H1 (cell line): ENCODE measurements at regions not wholly inside any gene's neighbourhood (a gene's known extent, or its start where the extent isn't known, plus 50 kb on each side); places are given as distances from the start of the nearest gene placed in this dataset.

Experiments
- CTCF ChIA-PET: fragments of 300-600 bp; sonication (Branson Sonifier 250); formaldehyde crosslinking; loops from one replicate; lab custom pipeline; 2021; ENCODE audit not compliant: partially characterized antibody; lab: Charles Lee
- POLR2A ChIA-PET: fragments of 300-600 bp; sonication (Branson Sonifier 250); formaldehyde crosslinking; loops from one replicate; lab custom pipeline; 2021; ENCODE audit warnings: inconsistent platforms; ENCODE audit not compliant: partially characterized antibody; lab: Charles Lee
- DNase-seq, 2 experiments: peaks; one replicate each; pipeline versions ENCODE4 v3.0.0 to v3.0.0-alpha.2; 2010 to 2022; ENCODE audit warnings: low spot score in 2 of 2, low read depth in 1 of 2, mixed read lengths in 1 of 2
- FAIRE-seq: peaks from 2 replicates; lab custom pipeline; 2011; peaks lifted over from hg19 to GRCh38; lab: Jason Lieb, UNC
- H2AFZ ChIP-seq: 2 replicates; pipeline ENCODE4 v1.8.1; 2012; ENCODE audit warnings: low read length, inconsistent platforms
- H2AK5ac ChIP-seq: 2 replicates; pipeline ENCODE4 v1.6.1; 2013; ENCODE audit warnings: low read depth, low read length
- H2BK120ac ChIP-seq: replicated peaks from 2 replicates; pipeline ENCODE3; 2013; ENCODE audit warnings: low read depth, low read length, inconsistent platforms
- H2BK12ac ChIP-seq: 2 replicates; pipeline ENCODE4 v1.6.1; 2013; ENCODE audit warnings: low read depth, low read length
- H2BK15ac ChIP-seq: 2 replicates; pipeline ENCODE4 v1.6.1; 2013; ENCODE audit warnings: low read length
- H2BK20ac ChIP-seq: 2 replicates; pipeline ENCODE4 v1.6.1; 2013; ENCODE audit warnings: low read length
- H2BK5ac ChIP-seq: 2 replicates; pipeline ENCODE4 v1.6.1; 2013; ENCODE audit warnings: low read depth, low read length
- H3K14ac ChIP-seq: 2 replicates; pipeline ENCODE4 v1.6.1; 2013; ENCODE audit warnings: inconsistent platforms; ENCODE audit not compliant: insufficient read length
- H3K18ac ChIP-seq: 2 replicates; pipeline ENCODE4 v1.6.1; 2013; ENCODE audit warnings: low read length; ENCODE audit errors: extremely low read depth
- H3K23ac ChIP-seq: 2 replicates; pipeline ENCODE4 v1.6.1; 2013; ENCODE audit warnings: inconsistent platforms; ENCODE audit not compliant: insufficient read length
- H3K23me2 ChIP-seq: 2 replicates; pipeline ENCODE4 v1.6.1; 2013; ENCODE audit warnings: low read depth, low read length
- H3K27ac ChIP-seq: 2 replicates; pipeline ENCODE4 v1.6.1; 2011; ENCODE audit warnings: low read depth, low read length, inconsistent platforms
- H3K27me3 ChIP-seq, 4 experiments: replicated peaks in 1 of 4; 1 replicate in 1 of 4; 2 replicates in 3 of 4; pipeline versions ENCODE4 v1.6.1 to v1.8.1; 2011 to 2013; ENCODE audit warnings: low read length in 3 of 4, mild to moderate bottlenecking in 3 of 4, inconsistent platforms in 2 of 4, mixed read lengths in 2 of 4, moderate library complexity in 1 of 4; ENCODE audit not compliant: control insufficient read depth in 3 of 4, insufficient read depth in 3 of 4; ENCODE audit errors: extremely low read depth in 1 of 4
- H3K36me3 ChIP-seq, 4 experiments: 2 replicates each; pipeline versions ENCODE4 v1.6.1 to v1.8.1; 2011 to 2013; ENCODE audit warnings: mild to moderate bottlenecking in 4 of 4, low read length in 3 of 4, moderate library complexity in 2 of 4, control low read depth in 1 of 4, inconsistent platforms in 1 of 4; ENCODE audit not compliant: insufficient read depth in 4 of 4, control insufficient read depth in 2 of 4
- H3K4ac ChIP-seq: replicated peaks from 2 replicates; pipeline ENCODE3; 2013; ENCODE audit warnings: low read length, low read depth, mixed read lengths, inconsistent platforms; ENCODE audit not compliant: insufficient read length
- H3K4me1 ChIP-seq, 4 experiments: replicated peaks in 1 of 4; 1 replicate in 1 of 4; 2 replicates in 3 of 4; pipeline versions ENCODE4 v1.6.1 to v1.8.1; 2011 to 2013; ENCODE audit warnings: low read length in 3 of 4, inconsistent platforms in 2 of 4, mixed read lengths in 1 of 4; ENCODE audit not compliant: insufficient read depth in 4 of 4, control insufficient read depth in 3 of 4
- H3K4me2 ChIP-seq, 2 experiments: 2 replicates each; pipeline versions ENCODE4 v1.6.1 to v1.8.1; 2011 to 2013; ENCODE audit warnings: low read depth in 2 of 2, low read length in 2 of 2, control low read depth in 1 of 2, inconsistent platforms in 1 of 2, mild to moderate bottlenecking in 1 of 2; ENCODE audit not compliant: insufficient read depth in 1 of 2
- H3K4me3 ChIP-seq, 4 experiments: fragments of 200-600, 300-600 bp in 1 of 4; sonication (generic), shearing (Covaris generic), sonication (Bioruptor Twin) in 1 of 4; 2 replicates each; pipeline versions ENCODE4 v1.5.1 to v1.8.1; 2011 to 2016; ENCODE audit warnings: low read length in 4 of 4, low read depth in 3 of 4, control low read depth in 2 of 4, inconsistent platforms in 2 of 4, mild to moderate bottlenecking in 2 of 4, mixed read lengths in 1 of 4, moderate library complexity in 1 of 4; ENCODE audit not compliant: insufficient read depth in 2 of 4; ENCODE audit errors: extremely low read depth in 1 of 4
- H3K56ac ChIP-seq: replicated peaks from 2 replicates; pipeline ENCODE3; 2013; ENCODE audit warnings: low read depth, mild to moderate bottlenecking, mixed read lengths, low read length, inconsistent platforms; ENCODE audit not compliant: insufficient read length
- H3K79me1 ChIP-seq: 2 replicates; pipeline ENCODE4 v1.6.1; 2013; ENCODE audit warnings: low read depth, low read length, control low read depth
- H3K79me2 ChIP-seq, 2 experiments: 2 replicates each; pipeline versions ENCODE4 v1.6.1 to v1.8.1; 2012 to 2013; ENCODE audit warnings: low read length in 2 of 2, mild to moderate bottlenecking in 2 of 2, inconsistent platforms in 1 of 2; ENCODE audit not compliant: insufficient read depth in 2 of 2, control insufficient read depth in 1 of 2
- H3K9ac ChIP-seq, 4 experiments: replicated peaks in 1 of 4; 1 replicate in 1 of 4; 2 replicates in 3 of 4; pipeline versions ENCODE4 v1.6.1 to v1.8.1; 2011 to 2013; ENCODE audit warnings: low read depth in 3 of 4, low read length in 3 of 4, control low read depth in 2 of 4, mild to moderate bottlenecking in 2 of 4, moderate library complexity in 2 of 4, inconsistent platforms in 1 of 4; ENCODE audit errors: extremely low read depth in 1 of 4
- H3K9me3 ChIP-seq, 2 experiments: 2 replicates each; pipeline versions ENCODE4 v1.6.1 to v1.8.1; 2012 to 2013; ENCODE audit warnings: mild to moderate bottlenecking in 2 of 2, moderate library complexity in 2 of 2, control low read depth in 1 of 2, inconsistent platforms in 1 of 2, low read depth in 1 of 2, low read length in 1 of 2, mixed read lengths in 1 of 2; ENCODE audit not compliant: insufficient read depth in 2 of 2
- H4K20me1 ChIP-seq, 2 experiments: replicated peaks in 1 of 2; 2 replicates each; pipeline versions ENCODE3 to v1.8.1; 2011 to 2013; ENCODE audit warnings: inconsistent platforms in 2 of 2, low read length in 2 of 2, mild to moderate bottlenecking in 1 of 2; ENCODE audit not compliant: insufficient read depth in 2 of 2, control insufficient read depth in 1 of 2
- H4K5ac ChIP-seq: 2 replicates; pipeline ENCODE4 v1.6.1; 2013; ENCODE audit warnings: low read length, low read depth, mixed read lengths, inconsistent platforms; ENCODE audit not compliant: insufficient read length
- H4K8ac ChIP-seq: 2 replicates; pipeline ENCODE4 v1.8.0; 2013; ENCODE audit warnings: mild to moderate bottlenecking, moderate library complexity, low read length, inconsistent platforms; ENCODE audit not compliant: insufficient read depth; ENCODE audit errors: extremely low read depth
- H4K91ac ChIP-seq: replicated peaks from 2 replicates; pipeline ENCODE3; 2013; ENCODE audit warnings: low read length, mixed read lengths, inconsistent platforms; ENCODE audit not compliant: insufficient read length
- ASH2L ChIP-seq: fragments of 200-600, 300-600 bp; sonication (generic); IDR thresholded peaks from one replicate; pipeline ENCODE4 v1.7.1; 2017; ENCODE audit warnings: low read length
- BCL11A ChIP-seq, 2 experiments: IDR thresholded peaks; one replicate each; pipeline ENCODE4 v1.6.1; 2011; ENCODE audit warnings: low read depth in 2 of 2, low read length in 2 of 2, mild to moderate bottlenecking in 2 of 2
- BRCA1 ChIP-seq: IDR thresholded peaks from 2 replicates; pipeline ENCODE4 v1.6.1; 2012; ENCODE audit warnings: low read depth, low read length, improper control_type of control experiment
- CEBPB ChIP-seq: IDR thresholded peaks from 2 replicates; pipeline ENCODE4 v1.6.1; 2012; ENCODE audit warnings: low read depth, low read length
- EZH2 ChIP-seq: fragments of 200-600 bp; sonication (generic); IDR thresholded peaks from 2 replicates; pipeline ENCODE4 v1.7.1; 2012; ENCODE audit warnings: low read depth, mild to moderate bottlenecking, moderate library complexity, low read length, inconsistent platforms; ENCODE audit not compliant: severe bottlenecking
- KDM5A ChIP-seq: fragments of 200-600 bp; IDR thresholded peaks from 2 replicates; pipeline ENCODE4 v1.7.1; 2012; ENCODE audit warnings: mild to moderate bottlenecking, low read length, inconsistent platforms, mixed read lengths
- POLR2AphosphoS5 ChIP-seq: IDR thresholded peaks from 2 replicates; pipeline ENCODE4 v1.6.1; 2011; ENCODE audit warnings: low read depth, low read length
- WGBS, 2 experiments: shearing (Covaris generic) in 1 of 2; methylation state at CpG; one replicate each; pipeline versions ENCODE4 v1.1.6 to v1.1.7; 2013 to 2015; ENCODE audit warnings: low lambda C conversion rate in 2 of 2, mixed read lengths in 2 of 2, inconsistent platforms in 1 of 2, low coverage in 1 of 2, missing lambda C conversion rate in 1 of 2; ENCODE audit not compliant: insufficient replicate concordance in 2 of 2, insufficient coverage in 1 of 2, insufficient read length in 1 of 2; ENCODE audit errors: extremely low coverage in 1 of 2, missing lambda C conversion rate in 1 of 2; 5-methylcytosine and 5-hydroxymethylcytosine counted together

DNA sequence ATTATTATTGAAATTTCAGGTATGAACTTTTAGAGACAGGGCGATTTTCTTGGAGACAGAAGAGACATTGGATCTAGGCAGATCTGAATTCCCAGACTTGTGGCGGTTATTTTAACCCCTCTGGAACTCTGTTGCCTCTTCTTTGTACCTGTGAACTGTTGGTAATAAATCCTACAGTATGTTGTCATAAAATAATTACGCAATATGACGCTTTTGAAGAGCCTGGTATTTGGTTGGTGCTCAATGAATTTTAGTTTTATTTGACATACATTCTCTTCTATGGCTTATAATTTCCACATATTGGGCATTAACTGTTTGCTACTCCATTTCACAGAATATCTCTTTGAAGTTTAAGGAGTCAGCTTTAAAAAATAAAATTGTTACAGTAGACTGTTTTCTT is 1496.1 kb upstream of the IGFBP7 start:
- Histone ChIP-seq H3K36me3 (peaks cover 0 to 1% (median 0%) of the 10 kb centered on the region in 4 experiments; a peak in 1 of 8 replicates), H4K20me1 (no peaks in the 10 kb centered on the region), H3K14ac (no peak overlapping the region), H3K18ac (no peak overlapping the region), H2AFZ (no peak overlapping the region), H3K27me3 (no peaks in the 10 kb centered on the region), H4K5ac (peak overlapping the region; percentile 40), H3K4me3 (no peak overlapping the region), H3K4ac (no peak overlapping the region), H3K56ac (no peak overlapping the region), H2BK20ac (no peak overlapping the region), H3K4me2 (no peak overlapping the region), H2BK5ac (no peak overlapping the region), H3K79me2 (no peaks in the 10 kb centered on the region), H3K79me1 (no peaks in the 10 kb centered on the region), H3K4me1 (peaks cover 0 to 2% (median 0%) of the 10 kb centered on the region in 4 experiments; a peak in 1 of 7 replicates), H3K27ac (no peak overlapping the region), H3K9me3 (no peaks in the 10 kb centered on the region), H2BK120ac (no peak overlapping the region), H2AK5ac (no peak overlapping the region), H3K9ac (no peak overlapping the region), H2BK12ac (no peak overlapping the region), H4K91ac (no peak overlapping the region), H3K23me2 (no peaks in the 10 kb centered on the region), H4K8ac (no peak overlapping the region), H2BK15ac (no peak overlapping the region), H3K23ac (no peak overlapping the region)
- POLR2A ChIA-PET, result no interaction called here
- FAIRE-seq (no peak), DNase-seq (no peak)
- CTCF ChIA-PET, result no interaction called here
- TF ChIP-seq ASH2L (no peak), BCL11A (IDR thresholded peaks at IDR 0.05; ENCODE audit: low read depth in 2 of 2, low read length in 2 of 2) (no peak), CEBPB (peak; percentile 47; the same call in 1 of the 2 replicates), EZH2 (no peak), POLR2AphosphoS5 (no peak), KDM5A (no peak), BRCA1 (no peak)
- 94% methylated on average over 4 of the region's 4 CpGs; no CpG with 5 or more reads in 1 of the 2 experiments for WGBS, 2 experiments
